Suprapubic skin (tissue), 4 donors: ENCODE measurements at regions not wholly inside any gene's neighbourhood (a gene's known extent, or its start where the extent isn't known, plus 50 kb on each side); places are given as distances from the start of the nearest gene placed in this dataset.

Source experiments
- DNase-seq, 2 donors: peaks; one replicate each; pipeline ENCODE4 v3.0.0-alpha.2; 2019; ENCODE audit warnings: low spot score in 2 of 2
- H3K27ac ChIP-seq: fragments of 200-600 bp; sonication (generic); one replicate; pipeline ENCODE4 v1.5.1; 2019
- H3K27me3 ChIP-seq: fragments of 200-600 bp; sonication (generic); one replicate; pipeline ENCODE4 v1.5.1; 2019
- H3K36me3 ChIP-seq: fragments of 200-600 bp; sonication (generic); one replicate; pipeline ENCODE4 v1.5.1; 2019
- H3K4me1 ChIP-seq: fragments of 200-600 bp; sonication (generic); one replicate; pipeline ENCODE4 v1.5.1; 2019
- H3K4me3 ChIP-seq: fragments of 200-600 bp; sonication (generic); one replicate; pipeline ENCODE4 v1.5.1; 2019; ENCODE audit warnings: mild to moderate bottlenecking
- H3K9me3 ChIP-seq: fragments of 200-600 bp; sonication (generic); one replicate; pipeline ENCODE4 v1.5.1; 2019
- CTCF ChIP-seq, 2 donors: fragments of 200-600 bp in 1 of 2; fragments of 450-650 bp in 1 of 2; sonication (generic) in 1 of 2; IDR thresholded peaks; one replicate each; pipeline ENCODE4 v1.5.1; 2016 to 2019; ENCODE audit warnings: antibody characterized with exemption in 2 of 2, mild to moderate bottlenecking in 1 of 2, moderate library complexity in 1 of 2
- EP300 ChIP-seq: sonication (generic); formaldehyde crosslinking; IDR thresholded peaks from one replicate; pipeline ENCODE4 v1.6.1; 2017; ENCODE audit warnings: antibody characterized with exemption
- POLR2A ChIP-seq, 2 donors: fragments of 450-650 bp; IDR thresholded peaks; one replicate each; pipeline ENCODE4 v1.6.1; 2017; ENCODE audit warnings: antibody characterized with exemption in 2 of 2, mild to moderate bottlenecking in 2 of 2, moderate library complexity in 2 of 2
- POLR2AphosphoS5 ChIP-seq, 3 donors: sonication (generic); formaldehyde crosslinking; IDR thresholded peaks; one replicate each; pipeline ENCODE4 v1.6.1; 2017; ENCODE audit warnings: antibody characterized with exemption in 3 of 3
- WGBS: methylation state at CpG from one replicate; pipeline ENCODE4 v1.1.5; 2018; 5-methylcytosine and 5-hydroxymethylcytosine counted together

DNA sequence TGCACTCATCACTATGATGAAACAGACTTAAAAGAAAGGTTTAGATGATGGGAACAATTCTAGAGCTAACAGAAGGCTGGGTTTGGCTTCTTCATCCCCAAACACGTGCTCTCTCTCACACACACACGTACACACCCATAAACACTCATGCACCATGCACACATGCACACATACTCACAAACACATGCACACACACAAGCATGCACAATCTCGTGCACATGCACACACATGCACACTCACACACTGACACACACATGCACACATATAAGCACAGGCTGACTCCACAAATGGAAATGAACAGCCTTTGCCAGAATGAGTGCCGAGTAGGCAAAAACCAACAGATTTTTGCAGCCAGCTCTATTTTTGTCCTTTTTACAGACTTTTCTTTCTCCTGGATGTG lies 1571.6 kb downstream of the AACS start:
- Histone ChIP-seq H3K4me1 (no peaks in the 10 kb centered on the region), H3K9me3 (no peaks in the 10 kb centered on the region), H3K27ac (no peak overlapping the region), H3K27me3 (no peaks in the 10 kb centered on the region), H3K4me3 (no peak overlapping the region), H3K36me3 (no peaks in the 10 kb centered on the region)
- 81% methylated on average over 4 of the region's 4 CpGs for WGBS
- DNase-seq, result no peak
- TF ChIP-seq EP300, result no peak
- TF ChIP-seq POLR2A (IDR thresholded peaks at IDR 0.05), result no peak
- no peak for TF ChIP-seq POLR2AphosphoS5 (IDR thresholded peaks at IDR 0.05)
- no peak for TF ChIP-seq CTCF (IDR thresholded peaks at IDR 0.05)

GRCh38 chr12:126644236-126645020 lies 1579.2 kb downstream of the AACS start:
- Histone ChIP-seq H3K9me3 (no peaks in the 10 kb centered on the region), H3K27ac (no peak overlapping the region), H3K4me3 (no peak overlapping the region), H3K27me3 (no peaks in the 10 kb centered on the region), H3K36me3 (no peaks in the 10 kb centered on the region), H3K4me1 (no peaks in the 10 kb centered on the region)
- no peak for DNase-seq
- TF ChIP-seq POLR2AphosphoS5 (IDR thresholded peaks at IDR 0.05) (no peak), CTCF (IDR thresholded peaks at IDR 0.05) (no peak), POLR2A (IDR thresholded peaks at IDR 0.05) (no peak), EP300 (no peak)
- 52% methylated on average over 2 of the region's 2 CpGs for WGBS

- H3K9me3 ChIP-seq, result no peaks in the 10 kb centered on the region
- TF ChIP-seq EP300 (no peak), POLR2AphosphoS5 (IDR thresholded peaks at IDR 0.05) (no peak), CTCF (IDR thresholded peaks at IDR 0.05) (no peak), POLR2A (IDR thresholded peaks at IDR 0.05) (no peak)
- no peak overlapping the region for H3K27ac ChIP-seq
- H3K4me3 ChIP-seq, result no peak overlapping the region
- no peaks in the 10 kb centered on the region for H3K27me3 ChIP-seq
- H3K36me3 ChIP-seq, result no peaks in the 10 kb centered on the region
- no peaks in the 10 kb centered on the region for H3K4me1 ChIP-seq
- no peak for DNase-seq
- 51% methylated on average over 5 of the region's 5 CpGs for WGBS
Observed at GRCh38 chr12:126648074-126648473, 1582.8 kb downstream of the AACS start.

- 83% methylated on average over 5 of the region's 5 CpGs for WGBS
- Histone ChIP-seq H3K27me3 (no peaks in the 10 kb centered on the region), H3K4me1 (no peaks in the 10 kb centered on the region), H3K27ac (no peak overlapping the region), H3K9me3 (no peaks in the 10 kb centered on the region), H3K36me3 (no peaks in the 10 kb centered on the region), H3K4me3 (no peak overlapping the region)
- DNase-seq, result no peak
- TF ChIP-seq POLR2AphosphoS5 (IDR thresholded peaks at IDR 0.05) (no peak), EP300 (no peak), CTCF (IDR thresholded peaks at IDR 0.05) (no peak), POLR2A (IDR thresholded peaks at IDR 0.05) (no peak)
Observed at GRCh38 chr12:126651133-126651532, 1585.9 kb downstream of the AACS start.

GRCh38 chr12:126663304-126664094 lies 1598.3 kb downstream of the AACS start:
- WGBS, result 41% methylated on average over 6 of the region's 6 CpGs

More at GRCh38 chr12:126663304-126664094, 1598.3 kb downstream of the AACS start:
- no peaks in the 10 kb centered on the region for H3K27me3 ChIP-seq
- H3K9me3 ChIP-seq, result peaks cover 8% of the 10 kb centered on the region
- TF ChIP-seq CTCF (IDR thresholded peaks at IDR 0.05), result no peak
- TF ChIP-seq EP300, result no peak
- TF ChIP-seq POLR2AphosphoS5 (IDR thresholded peaks at IDR 0.05), result no peak
- TF ChIP-seq POLR2A (IDR thresholded peaks at IDR 0.05), result no peak
- H3K4me1 ChIP-seq, result no peaks in the 10 kb centered on the region
- no peaks in the 10 kb centered on the region for H3K36me3 ChIP-seq
- no peak for DNase-seq
- no peak overlapping the region for H3K27ac ChIP-seq
- H3K4me3 ChIP-seq, result no peak overlapping the region
